ENCODE measurements at regions not wholly inside any gene's neighbourhood (a gene's known extent, or its start where the extent isn't known, plus 50 kb on each side); places are given as distances from the start of the nearest gene placed in this dataset.

DNA sequence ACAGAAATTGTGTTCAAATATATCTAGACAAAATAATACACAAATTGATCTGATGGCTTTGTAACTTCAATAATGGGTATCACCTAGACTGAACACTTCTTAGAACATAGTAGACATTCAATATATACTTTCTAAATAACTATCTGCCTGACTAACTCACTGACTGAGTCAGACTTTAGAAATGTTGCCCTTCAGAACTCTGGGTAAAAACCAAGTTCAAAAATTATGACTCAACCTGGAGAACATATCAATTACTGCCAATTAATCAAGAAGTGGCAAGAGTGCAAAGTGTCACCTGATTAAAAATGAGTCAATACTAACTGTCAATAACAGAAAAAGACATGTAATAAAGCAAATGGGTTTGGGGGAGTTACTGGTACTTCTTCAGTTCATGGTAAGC, 144.6 kb upstream of the TMCO5A start:
- DNase-seq, result no peak

DNA sequence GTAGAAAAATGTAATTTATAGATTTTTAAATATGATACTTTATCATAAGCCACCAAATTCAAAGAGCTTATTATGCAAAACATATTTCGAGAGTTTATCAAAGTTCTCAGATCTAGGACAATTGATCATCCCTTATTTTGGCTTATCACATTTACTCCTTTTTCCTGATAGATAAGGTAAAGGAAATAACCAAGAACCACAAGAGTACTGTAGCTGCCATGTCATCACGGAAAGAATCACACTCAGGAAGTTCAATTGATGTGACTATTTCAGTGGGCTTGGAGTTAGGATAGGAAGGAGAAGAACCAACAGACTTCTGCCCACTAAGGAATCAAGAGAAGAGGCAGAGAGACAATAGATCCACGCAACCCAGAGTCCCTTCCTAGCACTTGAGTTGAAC, 142.7 kb upstream of the TMCO5A start:
- no peak for DNase-seq

DNA sequence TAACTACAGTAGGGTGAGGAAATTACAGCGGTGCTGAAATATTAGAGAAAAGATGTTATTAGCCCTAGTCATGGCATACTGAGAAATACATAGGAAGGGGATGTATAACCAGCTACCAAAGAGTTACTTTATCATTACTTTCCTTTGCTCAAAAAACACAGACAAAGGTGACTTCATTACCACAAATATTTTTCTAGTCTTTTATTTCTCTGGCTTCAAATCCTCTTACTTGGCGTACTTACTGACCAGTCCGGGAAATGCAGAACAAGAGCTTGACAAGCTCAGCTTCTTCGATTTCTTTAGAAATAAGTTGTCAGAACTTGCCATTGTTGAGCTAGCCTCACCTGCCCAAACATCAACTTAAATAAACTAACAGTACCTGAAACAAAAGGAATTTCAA, 142.1 kb upstream of the TMCO5A start:
- no peak for DNase-seq

DNA sequence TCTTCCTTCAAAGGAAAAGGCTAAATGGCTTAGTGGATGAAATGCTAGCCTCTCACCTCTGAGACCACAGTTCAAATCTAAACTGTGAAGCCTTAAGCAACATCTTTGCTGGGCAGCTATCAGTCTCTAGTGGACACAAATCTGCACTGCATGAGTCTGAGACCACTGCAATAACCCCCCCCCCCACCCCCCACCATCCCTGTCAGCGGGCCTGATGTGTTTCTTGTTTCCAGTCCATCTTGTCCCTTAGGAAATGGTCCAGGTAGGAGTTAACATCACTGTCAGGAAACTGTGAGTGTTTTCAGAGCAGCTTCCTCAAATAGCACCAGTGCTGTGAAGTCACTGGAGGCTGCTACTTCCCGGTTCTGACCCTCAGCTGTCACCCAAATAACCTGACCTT, 140.6 kb upstream of the TMCO5A start:
- no peak for DNase-seq

DNA sequence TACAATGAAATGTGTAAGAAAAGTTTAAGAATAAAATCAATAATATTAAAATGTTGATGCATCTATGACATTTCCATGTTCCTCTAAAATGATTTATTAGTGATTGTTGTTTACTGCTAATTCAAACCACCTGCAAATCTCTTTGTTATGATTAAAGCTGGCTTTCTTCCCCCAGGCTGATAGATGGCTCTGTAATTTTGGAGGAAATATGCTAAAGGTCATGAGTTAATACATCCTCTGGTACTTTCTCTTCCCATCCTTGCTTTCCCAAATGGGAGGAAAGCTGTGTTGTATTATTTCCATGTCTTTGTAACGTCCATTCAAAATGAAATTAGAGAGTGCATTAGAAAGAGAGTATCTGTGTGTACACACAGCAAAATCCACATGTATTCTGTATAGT, 139.5 kb upstream of the TMCO5A start:
- DNase-seq, result no peak

DNA sequence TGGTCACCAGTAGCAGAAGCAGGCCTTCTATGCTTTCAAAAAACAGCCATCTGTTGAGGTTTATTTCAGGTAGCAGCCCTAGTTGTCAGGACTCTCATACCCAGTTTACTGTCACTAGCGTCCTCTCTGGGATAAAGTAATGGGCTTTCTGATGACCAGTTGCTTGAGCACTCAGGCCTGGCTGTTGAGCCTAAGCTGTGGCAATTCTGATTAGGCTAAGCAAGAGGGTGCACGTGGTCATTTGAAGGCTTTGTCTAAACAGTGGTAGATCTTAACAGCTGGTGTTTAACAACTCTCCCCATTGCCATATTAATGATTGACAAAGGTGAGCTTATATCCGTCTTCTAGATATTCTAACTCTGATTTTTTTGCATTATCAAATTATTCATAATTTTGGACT, 132.9 kb upstream of the TMCO5A start:
- DNase-seq, result no peak

DNA sequence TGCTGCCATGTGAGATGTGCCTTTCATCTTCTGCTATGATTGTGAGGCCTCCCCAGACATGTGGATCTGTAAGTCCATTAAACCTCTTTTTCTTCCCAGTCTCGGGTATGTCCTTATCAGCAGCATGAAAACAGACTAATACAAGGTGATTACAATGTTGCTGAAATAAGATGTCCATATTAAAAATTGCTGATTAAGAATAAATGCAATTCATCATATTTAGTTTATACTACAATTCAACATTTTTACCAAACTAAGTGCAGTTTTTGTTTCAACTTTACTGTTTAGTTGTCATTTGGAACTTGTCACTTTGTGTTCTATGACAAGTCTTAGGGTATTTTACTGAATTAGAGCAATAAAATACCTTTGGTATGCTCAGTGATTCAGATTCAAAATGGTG, 127.6 kb upstream of the TMCO5A start:
- no peak for DNase-seq

DNA sequence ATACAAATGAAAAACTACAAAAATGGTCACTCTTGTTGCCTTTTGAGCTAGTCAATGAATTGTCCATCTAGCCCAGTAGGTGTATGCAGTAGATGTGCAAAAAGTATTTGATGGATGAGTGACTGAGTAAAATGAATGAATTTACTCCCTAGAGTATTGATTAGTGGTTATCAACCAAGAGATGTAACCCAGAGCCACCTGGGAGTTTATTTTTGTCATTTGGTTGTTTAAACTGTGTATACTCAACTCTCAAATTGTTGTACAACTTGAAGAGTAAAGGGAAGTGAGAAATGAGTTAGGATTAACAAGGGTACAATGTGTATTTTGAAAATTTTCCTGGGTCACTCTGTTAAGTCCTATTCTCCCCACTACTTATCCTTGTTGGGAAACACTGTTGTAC, 124.1 kb upstream of the TMCO5A start:
- no peak for DNase-seq

DNA sequence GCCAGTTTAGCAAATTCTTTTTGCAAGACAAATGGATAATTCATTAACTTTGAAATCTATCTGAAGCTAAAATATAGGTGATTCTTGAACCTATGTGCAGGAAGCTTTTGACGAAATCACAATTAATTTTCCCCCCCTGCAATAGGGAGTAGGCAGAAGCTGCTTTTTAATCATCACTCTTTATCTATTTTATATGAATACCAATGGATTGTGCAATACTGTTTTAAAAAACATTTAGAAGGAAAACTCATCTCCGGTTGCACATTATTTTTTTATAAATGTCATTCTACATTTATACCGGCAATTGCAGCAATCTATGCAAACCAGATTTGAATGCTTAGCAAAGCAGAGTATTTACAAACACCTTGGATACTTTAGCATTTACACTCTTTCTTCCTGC, 121.1 kb upstream of the TMCO5A start:
- DNase-seq, result no peak

DNA sequence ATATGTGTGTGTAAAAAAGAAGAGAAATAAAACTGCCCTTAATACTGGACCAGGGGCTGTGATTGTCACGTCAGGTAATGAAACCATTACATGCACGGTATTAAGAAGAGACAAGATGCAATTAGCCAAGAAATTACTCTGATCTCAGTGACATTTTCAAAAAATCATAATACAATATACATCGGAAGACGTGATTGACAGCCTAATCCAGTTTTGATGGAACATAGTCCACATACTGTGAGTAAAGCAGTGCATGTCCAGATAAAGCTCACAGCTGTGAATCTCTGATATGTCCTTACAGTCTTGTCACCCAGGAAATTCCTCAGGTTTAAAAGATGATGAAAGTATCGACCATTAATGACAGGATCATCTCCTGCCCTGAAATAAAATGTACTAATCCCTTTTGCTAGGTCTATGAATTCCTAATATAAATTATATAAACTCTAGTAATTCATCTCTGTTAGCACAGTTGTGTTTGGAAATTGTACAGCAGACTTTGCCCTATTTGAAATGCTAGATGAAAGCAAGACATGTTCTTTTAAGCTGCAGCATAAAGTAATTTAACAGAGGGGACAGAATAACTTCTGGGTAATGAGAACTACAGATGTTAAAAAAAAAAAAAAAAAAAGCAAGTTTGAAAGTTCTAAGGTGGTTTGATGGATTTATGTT, 119.5 kb upstream of the TMCO5A start:
- DNase-seq, result no peak

DNA sequence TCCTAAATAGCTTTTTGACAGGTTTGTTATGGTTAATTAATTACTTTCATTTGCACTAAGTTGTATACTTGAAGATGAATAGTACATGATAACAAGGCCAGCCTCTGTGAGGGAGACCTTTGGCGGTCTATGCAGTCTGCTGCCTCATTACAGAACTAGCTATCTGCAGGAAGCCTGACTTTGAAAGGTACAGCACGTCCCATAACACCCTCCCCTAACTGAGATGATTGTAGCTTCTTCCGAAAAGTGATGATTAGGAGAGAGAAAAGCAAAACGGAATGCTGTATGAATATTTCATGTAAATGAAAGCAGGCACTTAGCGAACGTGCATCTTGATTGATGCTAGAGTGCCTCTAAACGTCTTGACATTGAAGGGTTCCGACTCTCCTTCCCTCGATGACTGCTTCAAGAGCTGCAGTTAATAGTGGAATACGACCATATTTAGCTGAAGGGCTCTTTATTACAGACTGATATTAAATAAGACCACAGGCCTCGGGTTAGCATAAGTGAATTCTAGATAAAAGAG, 116.2 kb upstream of the TMCO5A start:
- DNase-seq, result no peak

DNA sequence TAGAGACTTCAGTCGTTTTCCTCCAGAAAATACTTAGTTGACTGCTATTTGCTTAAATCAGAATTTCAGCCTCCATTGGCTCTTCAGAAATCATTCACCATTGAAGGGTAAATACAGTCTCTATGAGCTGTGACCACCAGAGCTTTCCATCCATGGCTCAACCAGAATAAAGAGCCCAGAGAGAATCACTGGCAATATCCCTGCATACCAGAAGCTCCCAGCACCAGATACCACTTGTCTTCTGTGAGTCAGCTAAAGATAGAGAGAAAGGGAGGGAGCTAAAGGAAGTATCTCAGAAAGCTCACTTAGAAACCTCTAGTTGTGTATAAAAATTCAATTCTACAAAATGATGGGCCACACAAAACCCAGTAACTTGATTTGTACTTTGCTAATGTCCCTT, 115.2 kb upstream of the TMCO5A start:
- DNase-seq, result no peak

DNA sequence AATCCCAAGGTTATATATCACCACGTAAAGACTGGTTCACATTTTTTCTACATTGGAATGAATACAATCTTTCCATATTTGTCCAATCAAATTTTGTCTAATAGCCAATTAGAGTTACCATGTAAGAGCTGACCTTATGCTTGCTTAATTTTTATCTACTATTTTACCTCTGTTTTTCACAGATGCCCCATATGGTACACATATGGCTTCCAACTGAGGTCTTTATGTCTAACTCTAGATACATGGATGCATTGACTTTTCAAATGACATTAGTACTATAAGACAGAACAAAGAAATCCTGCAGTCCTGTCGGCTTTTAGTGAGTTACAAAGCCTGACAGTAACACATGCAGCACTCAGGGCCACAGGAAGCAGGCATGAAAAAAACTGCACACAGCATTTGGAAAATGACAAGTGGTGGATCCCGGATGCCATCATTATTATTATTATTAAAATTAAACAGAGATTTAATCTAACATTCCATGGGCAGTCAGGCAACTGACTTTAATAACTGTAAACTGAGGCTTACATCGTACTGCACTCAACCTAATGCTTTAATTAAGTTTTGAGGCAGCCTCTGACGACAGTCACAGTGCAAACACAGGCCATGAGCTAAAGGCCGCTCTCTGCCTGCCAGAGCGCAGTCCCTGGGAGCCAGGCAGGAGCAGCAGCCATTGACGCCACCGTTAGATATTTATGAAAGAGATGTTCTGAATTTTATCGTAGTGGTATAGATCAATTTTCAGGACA, 113.9 kb upstream of the TMCO5A start:
- no peak for DNase-seq

DNA sequence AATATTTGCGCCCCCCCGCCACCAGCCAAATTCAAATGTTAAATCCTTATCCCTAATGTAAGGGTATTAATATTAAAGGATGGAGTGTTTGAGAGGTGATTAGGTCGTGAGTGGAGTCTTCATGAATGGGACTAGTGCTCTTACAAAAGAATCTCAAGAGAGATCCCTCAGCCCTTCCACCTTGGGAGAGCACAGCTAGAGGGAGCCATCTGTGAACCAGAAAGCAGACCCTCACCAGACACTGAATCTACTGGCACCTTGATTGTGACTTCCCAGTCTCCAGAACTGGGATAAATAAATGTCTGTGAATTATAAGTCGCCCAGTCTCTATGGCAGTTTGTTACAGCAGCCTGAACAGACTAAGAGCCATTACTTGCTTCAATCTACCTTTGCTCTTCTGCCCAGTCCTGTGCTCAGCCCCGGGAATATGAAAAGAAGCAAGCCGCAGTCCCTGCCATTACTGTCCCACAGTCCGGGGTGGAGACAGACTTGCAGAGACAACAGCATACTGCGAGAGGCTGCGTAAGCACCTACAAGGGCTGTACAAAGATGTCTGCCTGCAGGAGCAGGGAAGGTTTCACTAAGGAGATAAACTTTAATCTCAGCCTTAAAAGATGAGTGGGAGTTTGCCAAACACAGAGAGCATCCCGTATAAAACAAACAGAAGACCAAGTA, 110.7 kb upstream of the TMCO5A start:
- no peak for DNase-seq

DNA sequence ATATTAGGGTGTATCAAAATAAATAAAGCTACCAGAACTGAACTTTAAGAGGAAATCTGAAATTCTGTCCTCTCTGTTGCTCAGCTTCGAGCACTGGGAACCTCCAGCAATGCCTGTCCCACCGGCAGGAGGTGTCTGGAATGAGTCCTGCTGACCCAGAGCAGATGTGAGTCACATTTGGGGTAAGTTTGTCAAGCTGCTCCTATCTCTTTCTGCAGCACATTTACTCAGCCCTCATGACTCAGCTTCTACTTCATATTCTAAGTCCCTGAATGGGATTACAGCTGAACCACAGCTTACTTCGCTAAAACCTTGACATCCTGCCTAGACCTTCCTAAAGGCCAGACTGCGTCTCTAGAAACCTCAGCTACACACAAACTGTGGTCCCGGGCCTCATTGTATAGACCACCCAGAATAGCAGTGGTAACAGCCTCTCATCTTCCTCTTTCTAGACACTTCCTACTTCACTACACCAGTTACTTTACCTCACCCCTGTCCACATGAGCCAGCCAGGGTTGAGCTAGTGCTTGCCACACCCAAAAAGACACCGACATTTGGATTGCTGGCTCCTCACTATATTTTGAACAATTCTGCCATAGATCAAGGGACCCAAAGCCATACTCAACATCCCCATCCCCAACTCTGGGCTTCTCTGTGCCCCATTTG, 109.6 kb upstream of the TMCO5A start:
- no peak for DNase-seq

DNA sequence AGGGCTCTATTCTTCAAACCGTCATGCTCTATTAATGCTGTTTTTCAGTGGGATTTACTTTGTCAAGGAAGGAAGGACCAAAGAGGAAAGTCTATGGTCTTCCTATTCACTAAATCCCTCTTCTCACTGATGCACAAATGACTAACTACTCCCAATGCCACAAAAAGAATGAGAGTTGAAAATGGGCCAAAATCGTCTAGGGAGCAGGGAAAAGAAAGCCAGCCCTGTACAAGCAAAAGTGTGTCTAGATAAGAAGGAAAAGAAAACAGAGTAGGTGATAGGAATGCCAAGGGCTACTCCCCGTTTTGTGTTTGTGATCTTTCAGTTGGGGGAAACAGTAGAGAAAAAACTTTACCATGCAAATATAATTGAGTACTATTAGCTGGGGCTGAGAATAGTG, 97.2 kb upstream of the TMCO5A start:
- no peak for DNase-seq

DNA sequence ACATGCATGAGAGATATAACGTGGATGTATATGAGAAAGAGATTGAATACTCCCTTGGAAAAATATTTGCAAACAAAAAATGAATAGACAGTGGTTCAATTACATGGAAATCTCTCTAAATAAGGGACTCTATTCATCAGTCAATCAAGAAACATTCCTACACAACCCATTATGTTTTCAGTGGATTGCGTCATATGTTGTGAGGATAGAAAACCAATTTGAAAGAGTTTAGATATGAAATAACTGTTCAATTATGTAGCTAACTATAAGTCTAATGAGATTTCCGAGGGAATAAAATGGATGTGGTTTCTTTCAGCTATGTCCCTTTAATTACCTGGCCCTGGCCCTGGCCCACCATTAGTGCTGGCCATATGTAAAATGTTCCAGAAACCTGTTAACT, 86.7 kb upstream of the TMCO5A start:
- DNase-seq, result no peak

DNA sequence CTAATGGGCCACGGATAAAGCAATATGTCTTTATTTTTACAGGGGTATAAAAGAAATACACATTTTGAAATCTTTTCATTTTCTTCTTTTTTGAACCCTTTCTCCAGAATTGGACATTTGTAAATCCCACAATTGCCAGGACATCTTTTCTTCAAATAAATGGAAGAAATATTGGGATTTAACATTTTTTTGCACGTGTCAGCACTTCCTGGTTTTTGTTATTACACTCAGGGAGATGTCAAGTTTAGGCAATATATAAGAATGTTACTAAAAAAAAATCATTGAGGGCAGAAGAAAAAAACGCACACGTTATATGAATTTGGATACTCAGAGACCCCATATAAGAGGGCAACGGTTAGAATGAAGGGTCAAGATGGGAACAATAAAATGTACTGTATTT, 78.3 kb upstream of the TMCO5A start:
- no peak for DNase-seq

DNA sequence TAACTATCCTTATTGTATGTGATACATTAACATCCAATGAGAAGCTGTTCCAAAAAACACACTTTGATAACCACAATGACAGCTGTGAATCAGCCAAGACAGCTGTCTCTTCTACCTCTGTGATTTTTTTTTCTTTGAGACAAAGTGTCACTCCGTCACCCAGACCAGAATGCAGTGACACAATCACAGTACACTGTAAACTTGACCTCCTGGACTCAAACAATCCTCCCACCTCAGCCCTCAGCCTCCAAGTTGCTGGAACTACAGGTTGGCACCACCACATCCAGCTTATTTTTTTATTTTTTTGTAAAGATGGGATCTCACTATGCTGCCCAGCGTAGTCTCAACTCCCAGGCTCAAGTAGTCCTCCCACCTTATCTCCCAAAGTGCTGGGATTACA, 73.5 kb upstream of the TMCO5A start:
- DNase-seq, result no peak

DNA sequence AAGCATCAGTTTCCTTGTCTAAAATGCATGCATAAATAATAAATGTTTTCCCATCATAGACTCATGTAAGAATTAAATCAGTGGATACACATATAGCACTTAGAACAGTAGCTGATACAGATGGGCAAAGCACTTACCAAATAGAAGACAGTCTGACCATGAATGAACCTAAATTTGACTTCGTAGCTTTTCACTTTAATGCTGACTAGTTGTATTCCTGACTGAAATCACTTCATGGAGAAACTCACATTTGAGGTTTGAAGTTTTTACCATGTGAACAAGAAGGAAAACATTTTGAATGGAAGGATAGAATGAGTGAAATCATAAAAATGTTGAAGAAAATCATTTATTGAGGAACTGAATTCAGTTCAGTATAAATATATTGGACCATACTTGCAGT, 68.8 kb upstream of the TMCO5A start:
- DNase-seq, result no peak

DNA sequence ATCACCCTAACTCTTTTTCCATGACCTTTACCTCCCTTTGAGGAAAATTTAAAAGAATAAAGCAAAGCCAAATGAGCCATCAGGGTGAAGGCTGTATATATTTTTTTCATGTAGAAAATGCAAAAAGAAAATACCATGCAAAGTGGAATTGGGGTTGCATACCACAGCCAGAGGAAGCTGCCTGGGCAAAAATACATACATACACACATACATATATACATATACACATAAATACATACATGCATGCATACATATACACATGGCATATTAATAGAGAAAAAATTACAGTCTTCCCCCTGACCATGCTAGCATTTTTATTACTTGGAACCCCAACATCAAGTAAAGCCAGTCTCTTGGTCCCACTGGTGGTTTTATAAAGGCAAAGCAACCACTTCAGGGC, 63.7 kb upstream of the TMCO5A start:
- DNase-seq, result no peak

DNA sequence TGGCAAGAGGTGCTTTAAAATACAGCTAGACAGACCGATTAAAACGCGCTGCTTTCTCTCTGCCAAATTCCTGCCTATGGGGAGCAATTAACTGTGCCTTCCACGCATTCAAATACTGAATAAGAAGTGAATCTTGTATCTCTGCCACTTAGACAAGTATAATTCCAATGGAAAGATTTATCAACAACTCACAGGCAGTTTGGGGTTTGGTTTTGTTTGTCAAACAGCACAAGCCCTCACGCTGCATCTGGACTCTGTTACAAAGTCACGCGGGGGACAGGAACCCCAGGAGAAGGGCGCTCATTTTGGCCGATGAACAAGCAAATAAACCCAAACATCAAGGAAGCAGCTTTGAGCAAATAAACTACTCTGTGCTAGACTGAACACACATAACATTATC, 61.8 kb upstream of the TMCO5A start:
- DNase-seq, result peak; percentile 29

DNA sequence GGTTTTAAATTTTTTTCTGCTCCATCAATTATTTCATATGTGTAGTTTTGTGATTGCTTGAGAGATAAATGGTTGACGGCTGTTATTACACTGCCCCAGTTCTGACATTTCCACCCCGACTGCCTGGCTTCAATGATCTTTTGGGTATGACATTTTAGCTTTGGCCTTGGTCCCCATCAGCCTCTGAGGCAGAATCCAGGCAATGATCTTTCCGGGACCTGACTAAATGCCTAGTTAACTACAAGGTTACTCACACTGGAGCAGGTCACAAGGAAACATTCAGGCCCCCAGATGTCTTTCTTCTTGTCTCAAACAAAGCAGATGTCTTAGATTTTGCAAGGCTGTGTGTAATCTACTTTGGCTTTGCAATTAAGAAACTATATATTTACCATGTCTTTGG, 61.1 kb upstream of the TMCO5A start:
- DNase-seq, result peak; percentile 52

Data from renal pelvis (tissue), 1 donor.